A549 (cell line): ENCODE measurements at regions not wholly inside any gene's neighbourhood (a gene's known extent, or its start where the extent isn't known, plus 50 kb on each side); places are given as distances from the start of the nearest gene placed in this dataset.

Experiments
- ATAC-seq, 2 experiments: fragments of 200-7000 bp in 1 of 2; fragments of >200 bp in 1 of 2; cut with Nextera tagmentation in 1 of 2; cut with Tn5 transposase in 1 of 2; 3 replicates each; pipeline versions ENCODE4 v1.8.0 to v1.9.1; 2018 to 2020; ENCODE audit warnings: mild to moderate bottlenecking in 1 of 2, moderate library complexity in 1 of 2
- CTCF ChIA-PET: fragments of 300-600 bp; sonication (Branson Sonifier 250); formaldehyde crosslinking; extraction: SDS; loops from one replicate; lab custom pipeline; 2021; ENCODE audit warnings: antibody characterized with exemption, inconsistent platforms; lab: Yijun Ruan, JAX
- POLR2A ChIA-PET: fragments of 350-600 bp; formaldehyde crosslinking; extraction: SDS; loops from one replicate; lab custom pipeline; 2021; ENCODE audit warnings: antibody characterized with exemption, inconsistent platforms; lab: Yijun Ruan, JAX
- DNase-seq, 2 experiments: peaks; one replicate each; pipeline versions ENCODE4 v3.0.0 to v3.0.0-alpha.2; 2011 to 2016; ENCODE audit warnings: low read depth in 1 of 2, low spot score in 1 of 2
- FAIRE-seq: peaks from 2 replicates; lab custom pipeline; 2011; peaks lifted over from hg19 to GRCh38; lab: Jason Lieb, UNC
- H3K27ac ChIP-seq, 2 experiments: fragments of >200 bp; sonication (Bioruptor Twin); formaldehyde crosslinking; 3 replicates each; pipeline ENCODE4 v1.5.1; 2016 to 2017
- H3K4me1 ChIP-seq: fragments of >200 bp; sonication (Bioruptor Twin); formaldehyde crosslinking; 3 replicates; pipeline ENCODE4 v1.6.1; 2016
- H3K4me2 ChIP-seq: fragments of >200 bp; sonication (Bioruptor Twin); formaldehyde crosslinking; 3 replicates; pipeline ENCODE4 v1.6.1; 2016
- H3K4me3 ChIP-seq: fragments of >200 bp; sonication (Bioruptor Twin); formaldehyde crosslinking; 3 replicates; pipeline ENCODE4 v1.5.1; 2016
- H3K9me3 ChIP-seq: fragments of >200 bp; sonication (Bioruptor Twin); formaldehyde crosslinking; 3 replicates; pipeline ENCODE4 v1.6.1; 2016
- ATOH8 ChIP-seq: fragments of 250-450 bp; sonication (Bioruptor Pico); IDR thresholded peaks from 2 replicates; pipeline ENCODE4 v1.5.0; 2020; ENCODE audit warnings: low read depth, mild to moderate bottlenecking, moderate library complexity
- CBX8 ChIP-seq: fragments of 200-600 bp; sonication (generic); IDR thresholded peaks from 2 replicates; pipeline ENCODE4 v1.6.1; 2016
- CTCF ChIP-seq: fragments of >200 bp; sonication (Bioruptor Twin); formaldehyde crosslinking; IDR thresholded peaks from 3 replicates; pipeline ENCODE4 v1.5.1; 2016
- EP300 ChIP-seq, 2 experiments: fragments of >200 bp; sonication (Bioruptor Twin); formaldehyde crosslinking; IDR thresholded peaks; 2 replicates in 1 of 2; 3 replicates in 1 of 2; pipeline ENCODE4 v1.6.1; 2016 to 2017
- ESRRA ChIP-seq: fragments of 150-350 bp; IDR thresholded peaks from 2 replicates; pipeline ENCODE4 v1.6.1; 2014; ENCODE audit warnings: mild to moderate bottlenecking, low read length, borderline replicate concordance
- FOSB ChIP-seq: fragments of 250-450 bp; sonication (Bioruptor Pico); IDR thresholded peaks from 2 replicates; pipeline ENCODE4 v1.5.0; 2020; ENCODE audit warnings: mild to moderate bottlenecking, moderate library complexity
- FOSL2 ChIP-seq, 2 experiments: fragments of 450-650 bp in 1 of 2; fragments of >200 bp in 1 of 2; sonication (Bioruptor Twin) in 1 of 2; formaldehyde crosslinking; IDR thresholded peaks; 2 replicates each; pipeline versions ENCODE4 v1.5.0 to v1.6.1; 2016 to 2020; ENCODE audit warnings: mild to moderate bottlenecking in 1 of 2, moderate library complexity in 1 of 2
- FOXS1 ChIP-seq: fragments of 250-450 bp; sonication (Bioruptor Pico); IDR thresholded peaks from 2 replicates; pipeline ENCODE4 v1.5.0; 2020; ENCODE audit warnings: mild to moderate bottlenecking, moderate library complexity
- HEYL ChIP-seq: fragments of 250-450 bp; sonication (Bioruptor Pico); IDR thresholded peaks from 2 replicates; pipeline ENCODE4 v1.8.0; 2021; ENCODE audit warnings: mild to moderate bottlenecking, moderate library complexity
- HMGXB4 ChIP-seq: fragments of 250-450 bp; sonication (Bioruptor Pico); IDR thresholded peaks from 2 replicates; pipeline ENCODE4 v1.5.0; 2021; ENCODE audit warnings: mild to moderate bottlenecking, moderate library complexity, borderline replicate concordance
- HOXB13 ChIP-seq: fragments of 250-450 bp; sonication (Bioruptor Pico); IDR thresholded peaks from 2 replicates; pipeline ENCODE4 v1.5.0; 2020; ENCODE audit warnings: low read depth, mild to moderate bottlenecking, moderate library complexity
- HOXB5 ChIP-seq: fragments of 250-450 bp; sonication (Bioruptor Pico); IDR thresholded peaks from 2 replicates; pipeline ENCODE4 v1.5.0; 2020; ENCODE audit warnings: mild to moderate bottlenecking, moderate library complexity
- JUN ChIP-seq, 2 experiments: fragments of >200 bp; sonication (Bioruptor Twin); formaldehyde crosslinking; IDR thresholded peaks; 2 replicates in 1 of 2; 3 replicates in 1 of 2; pipeline ENCODE4 v1.6.1; 2016 to 2017
- JUNB ChIP-seq: fragments of >200 bp; sonication (Bioruptor Twin); formaldehyde crosslinking; IDR thresholded peaks from 2 replicates; pipeline ENCODE4 v1.6.1; 2016
- KDM1A ChIP-seq: fragments of 200-600 bp; sonication (generic); IDR thresholded peaks from 2 replicates; pipeline ENCODE4 v1.6.1; 2016; ENCODE audit warnings: low read depth, mild to moderate bottlenecking
- KDM5A ChIP-seq: fragments of 200-600 bp; sonication (generic); IDR thresholded peaks from 2 replicates; pipeline ENCODE4 v1.6.1; 2016; ENCODE audit warnings: antibody characterized with exemption, mild to moderate bottlenecking
- MAFK ChIP-seq: fragments of 450-650 bp; IDR thresholded peaks from 2 replicates; pipeline ENCODE4 v1.6.1; 2014; ENCODE audit not compliant: partially characterized antibody
- MAZ ChIP-seq: fragments of 150-350 bp; IDR thresholded peaks from 2 replicates; pipeline ENCODE4 v1.6.1; 2014; ENCODE audit warnings: antibody characterized with exemption, low read depth, low read length, borderline replicate concordance
- NPAS2 ChIP-seq: fragments of 250-450 bp; sonication (Bioruptor Pico); IDR thresholded peaks from 2 replicates; pipeline ENCODE4 v1.8.0; 2022; ENCODE audit warnings: mild to moderate bottlenecking, moderate library complexity, borderline replicate concordance
- NR3C1 ChIP-seq: fragments of >200 bp; sonication (Bioruptor Twin); formaldehyde crosslinking; IDR thresholded peaks from 3 replicates; pipeline ENCODE4 v1.6.1; 2017
- PHF8 ChIP-seq: fragments of 200-600 bp; sonication (generic); IDR thresholded peaks from 2 replicates; pipeline ENCODE4 v1.6.1; 2016; ENCODE audit warnings: low read depth, mild to moderate bottlenecking, antibody characterized with exemption, moderate library complexity, borderline replicate concordance
- POLR2A ChIP-seq: IDR thresholded peaks from 2 replicates; pipeline ENCODE4 v1.6.1; 2012; ENCODE audit warnings: mild to moderate bottlenecking, low read length
- RCOR1 ChIP-seq: fragments of 150-350 bp; IDR thresholded peaks from 2 replicates; pipeline ENCODE4 v1.6.1; 2014; ENCODE audit warnings: antibody characterized with exemption, low read length, low read depth
- RFX5 ChIP-seq: fragments of 450-650 bp; IDR thresholded peaks from 2 replicates; pipeline ENCODE4 v1.7.1; 2014; ENCODE audit warnings: antibody characterized with exemption, mild to moderate bottlenecking, moderate library complexity
- RNF2 ChIP-seq: fragments of 200-600 bp; sonication (generic); IDR thresholded peaks from 2 replicates; pipeline ENCODE4 v1.6.1; 2016; ENCODE audit warnings: low read depth, mild to moderate bottlenecking, antibody characterized with exemption, moderate library complexity, borderline replicate concordance
- SMC3 ChIP-seq: fragments of >200 bp; sonication (Bioruptor Twin); formaldehyde crosslinking; IDR thresholded peaks from 3 replicates; pipeline ENCODE4 v1.6.1; 2018; ENCODE audit warnings: inconsistent platforms
- TFCP2L1 ChIP-seq: fragments of 250-450 bp; sonication (Bioruptor Pico); IDR thresholded peaks from 2 replicates; pipeline ENCODE4 v1.5.0; 2021; ENCODE audit warnings: mild to moderate bottlenecking
- ZFP36 ChIP-seq: fragments of 450-650 bp; IDR thresholded peaks from 2 replicates; pipeline ENCODE4 v1.6.1; 2014; ENCODE audit warnings: borderline replicate concordance; ENCODE audit not compliant: partially characterized antibody
- WGBS: methylation state at CpG from one replicate; pipeline ENCODE4 v1.1.6; 2017; ENCODE audit errors: missing lambda C conversion rate; 5-methylcytosine and 5-hydroxymethylcytosine counted together
- TF ChIP-seq, protein P1 (sequence below): fragments of 200-600 bp; sonication (generic); IDR thresholded peaks from 2 replicates; pipeline ENCODE4 v1.6.1; 2016; ENCODE audit warnings: antibody characterized with exemption, mild to moderate bottlenecking, moderate library complexity
- TF ChIP-seq, protein P2 (sequence below): fragments of >200 bp; sonication (Bioruptor Twin); formaldehyde crosslinking; IDR thresholded peaks from 3 replicates; pipeline ENCODE4 v1.6.1; 2016

DNA sequence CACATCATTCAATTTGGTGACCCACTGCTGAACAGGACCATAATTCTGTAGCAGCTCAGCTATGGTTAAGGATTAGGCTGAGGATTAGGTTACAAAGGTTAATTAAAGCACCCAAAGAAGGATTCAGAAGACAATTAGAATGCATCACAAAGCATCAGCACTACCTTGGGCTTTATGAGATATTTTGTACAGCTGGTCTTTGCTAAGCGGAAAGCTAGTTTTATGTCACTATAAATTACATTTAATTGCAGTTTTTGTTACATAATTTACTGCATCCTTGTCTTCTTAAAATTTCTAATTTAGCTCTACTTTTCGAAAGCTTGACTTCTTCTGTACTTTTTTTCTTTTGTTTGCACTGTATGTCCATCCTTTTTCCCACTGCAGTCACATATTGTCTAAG is 711.5 kb downstream of the RPS29 start:
- ATAC-seq (no peak), DNase-seq (no peak), FAIRE-seq (no peak)
- ChIA-PET CTCF (no interaction called here), POLR2A (no interaction called here)
- Histone ChIP-seq H3K4me2 (no peak overlapping the region), H3K27ac (no peak overlapping the region), H3K4me3 (no peak overlapping the region), H3K4me1 (no peaks in the 10 kb centered on the region), H3K9me3 (no peaks in the 10 kb centered on the region)
- TF ChIP-seq HEYL (CRISPR knock-in tag) (no peak), HOXB13 (no peak), MAZ (no peak), POLR2A (no peak), JUN (IDR thresholded peaks at IDR 0.05) (no peak), FOSL2 (IDR thresholded peaks at IDR 0.05) (no peak), FOSL2 (CRISPR knock-in tag; IDR thresholded peaks at IDR 0.05) (no peak), NPAS2 (CRISPR knock-in tag) (no peak), ZFP36 (no peak), FOSB (no peak), RNF2 (no peak), JUNB (no peak), PHF8 (no peak), CBX8 (no peak), RFX5 (no peak), KDM5A (no peak), HOXB5 (CRISPR knock-in tag) (no peak), TFCP2L1 (CRISPR knock-in tag) (no peak)
- TF ChIP-seq, protein P1, sequence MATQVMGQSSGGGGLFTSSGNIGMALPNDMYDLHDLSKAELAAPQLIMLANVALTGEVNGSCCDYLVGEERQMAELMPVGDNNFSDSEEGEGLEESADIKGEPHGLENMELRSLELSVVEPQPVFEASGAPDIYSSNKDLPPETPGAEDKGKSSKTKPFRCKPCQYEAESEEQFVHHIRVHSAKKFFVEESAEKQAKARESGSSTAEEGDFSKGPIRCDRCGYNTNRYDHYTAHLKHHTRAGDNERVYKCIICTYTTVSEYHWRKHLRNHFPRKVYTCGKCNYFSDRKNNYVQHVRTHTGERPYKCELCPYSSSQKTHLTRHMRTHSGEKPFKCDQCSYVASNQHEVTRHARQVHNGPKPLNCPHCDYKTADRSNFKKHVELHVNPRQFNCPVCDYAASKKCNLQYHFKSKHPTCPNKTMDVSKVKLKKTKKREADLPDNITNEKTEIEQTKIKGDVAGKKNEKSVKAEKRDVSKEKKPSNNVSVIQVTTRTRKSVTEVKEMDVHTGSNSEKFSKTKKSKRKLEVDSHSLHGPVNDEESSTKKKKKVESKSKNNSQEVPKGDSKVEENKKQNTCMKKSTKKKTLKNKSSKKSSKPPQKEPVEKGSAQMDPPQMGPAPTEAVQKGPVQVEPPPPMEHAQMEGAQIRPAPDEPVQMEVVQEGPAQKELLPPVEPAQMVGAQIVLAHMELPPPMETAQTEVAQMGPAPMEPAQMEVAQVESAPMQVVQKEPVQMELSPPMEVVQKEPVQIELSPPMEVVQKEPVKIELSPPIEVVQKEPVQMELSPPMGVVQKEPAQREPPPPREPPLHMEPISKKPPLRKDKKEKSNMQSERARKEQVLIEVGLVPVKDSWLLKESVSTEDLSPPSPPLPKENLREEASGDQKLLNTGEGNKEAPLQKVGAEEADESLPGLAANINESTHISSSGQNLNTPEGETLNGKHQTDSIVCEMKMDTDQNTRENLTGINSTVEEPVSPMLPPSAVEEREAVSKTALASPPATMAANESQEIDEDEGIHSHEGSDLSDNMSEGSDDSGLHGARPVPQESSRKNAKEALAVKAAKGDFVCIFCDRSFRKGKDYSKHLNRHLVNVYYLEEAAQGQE = no peak
- WGBS = 26% methylated on average over 2 of the region's 2 CpGs

DNA sequence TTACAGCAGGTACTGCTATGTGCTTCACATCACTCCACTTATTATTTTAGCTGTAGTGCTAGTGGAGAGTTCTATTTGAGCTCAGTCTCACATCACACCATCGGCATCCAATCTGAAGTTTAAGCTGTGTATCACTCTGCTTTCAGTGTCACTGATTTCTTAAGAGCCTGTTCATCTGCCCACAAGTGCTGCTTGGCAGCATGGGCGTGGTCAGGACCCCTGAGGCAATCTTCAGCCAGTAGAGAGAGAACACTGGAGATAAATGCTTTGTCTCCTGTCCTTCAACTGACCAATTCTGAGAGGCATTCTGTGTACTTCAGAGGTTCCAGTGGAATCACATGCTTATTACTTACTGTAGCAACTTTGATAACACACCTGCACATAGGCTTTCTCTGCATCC is 728.8 kb downstream of the RPS29 start:
- no peak for FAIRE-seq

More for the DNA sequence above, 728.8 kb downstream of the RPS29 start:
- ChIA-PET POLR2A (no interaction called here), CTCF (no interaction called here)
- Histone ChIP-seq H3K27ac (no peak overlapping the region), H3K4me3 (no peak overlapping the region), H3K4me1 (no peaks in the 10 kb centered on the region), H3K4me2 (no peak overlapping the region), H3K9me3 (no peaks in the 10 kb centered on the region)
- TF ChIP-seq MAFK (no peak), NR3C1 (no peak), CTCF (no peak), ATOH8 (CRISPR knock-in tag) (no peak), SMC3 (no peak), HOXB5 (CRISPR knock-in tag) (no peak), EP300 (IDR thresholded peaks at IDR 0.05) (no peak), FOXS1 (CRISPR knock-in tag) (no peak), ESRRA (no peak), KDM5A (no peak), HOXB13 (no peak), KDM1A (no peak), HMGXB4 (CRISPR knock-in tag) (no peak), RCOR1 (no peak)
- TF ChIP-seq, protein P2, sequence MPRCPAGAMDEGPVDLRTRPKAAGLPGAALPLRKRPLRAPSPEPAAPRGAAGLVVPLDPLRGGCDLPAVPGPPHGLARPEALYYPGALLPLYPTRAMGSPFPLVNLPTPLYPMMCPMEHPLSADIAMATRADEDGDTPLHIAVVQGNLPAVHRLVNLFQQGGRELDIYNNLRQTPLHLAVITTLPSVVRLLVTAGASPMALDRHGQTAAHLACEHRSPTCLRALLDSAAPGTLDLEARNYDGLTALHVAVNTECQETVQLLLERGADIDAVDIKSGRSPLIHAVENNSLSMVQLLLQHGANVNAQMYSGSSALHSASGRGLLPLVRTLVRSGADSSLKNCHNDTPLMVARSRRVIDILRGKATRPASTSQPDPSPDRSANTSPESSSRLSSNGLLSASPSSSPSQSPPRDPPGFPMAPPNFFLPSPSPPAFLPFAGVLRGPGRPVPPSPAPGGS = no peak
- 4% methylated on average over 2 of the region's 2 CpGs for WGBS
- ATAC-seq = no peak
- no peak for DNase-seq
